ENCODE measurements at regions not wholly inside any gene's neighbourhood (a gene's known extent, or its start where the extent isn't known, plus 50 kb on each side); places are given as distances from the start of the nearest gene placed in this dataset.

GRCh38 chr1:4972761-4973320 is 318.4 kb downstream of the AJAP1 start:
- no peak for DNase-seq

GRCh38 chr1:4971666-4972065 is 317.3 kb downstream of the AJAP1 start:
- no peak for DNase-seq

- DNase-seq = no peak
Observed at GRCh38 chr1:4970532-4970931, 316.1 kb downstream of the AJAP1 start.

- no peak for DNase-seq
Observed at GRCh38 chr1:4969556-4970129, 315.2 kb downstream of the AJAP1 start.

DNA sequence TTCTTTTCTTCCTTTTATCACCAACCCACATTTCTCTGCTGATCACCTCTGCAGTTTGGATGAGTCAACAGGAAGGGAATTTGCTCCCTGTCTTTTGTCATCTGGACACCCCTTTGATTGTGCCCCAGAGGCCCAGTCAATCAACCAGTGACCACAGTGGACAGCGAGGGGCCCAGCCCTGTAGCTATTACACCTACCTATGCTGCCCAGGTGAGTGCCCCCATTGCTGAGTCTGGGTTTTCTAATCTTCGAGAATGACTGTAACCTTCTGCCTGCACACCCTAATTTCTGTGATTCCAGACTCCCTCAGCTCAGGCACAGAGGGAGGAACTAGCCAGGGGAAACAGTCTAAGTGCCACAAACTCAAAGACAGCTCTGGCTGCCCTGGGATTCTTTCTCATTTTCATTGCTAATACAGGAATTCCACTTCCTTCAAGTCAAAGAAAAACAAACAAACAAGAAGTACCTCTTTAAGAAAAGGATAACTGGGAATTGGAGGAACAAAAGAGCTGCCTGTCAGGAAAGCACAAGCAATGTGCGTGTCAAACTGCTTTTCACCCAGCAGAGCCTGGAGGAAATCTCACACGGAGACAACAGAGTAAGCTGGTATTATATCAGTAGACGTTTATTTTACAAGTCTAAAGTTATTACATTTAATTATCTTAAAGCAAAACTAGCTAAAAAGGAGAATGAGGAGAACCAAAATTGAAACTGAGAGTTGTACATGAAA is 311.1 kb downstream of the AJAP1 start:
- no peak for DNase-seq

DNA sequence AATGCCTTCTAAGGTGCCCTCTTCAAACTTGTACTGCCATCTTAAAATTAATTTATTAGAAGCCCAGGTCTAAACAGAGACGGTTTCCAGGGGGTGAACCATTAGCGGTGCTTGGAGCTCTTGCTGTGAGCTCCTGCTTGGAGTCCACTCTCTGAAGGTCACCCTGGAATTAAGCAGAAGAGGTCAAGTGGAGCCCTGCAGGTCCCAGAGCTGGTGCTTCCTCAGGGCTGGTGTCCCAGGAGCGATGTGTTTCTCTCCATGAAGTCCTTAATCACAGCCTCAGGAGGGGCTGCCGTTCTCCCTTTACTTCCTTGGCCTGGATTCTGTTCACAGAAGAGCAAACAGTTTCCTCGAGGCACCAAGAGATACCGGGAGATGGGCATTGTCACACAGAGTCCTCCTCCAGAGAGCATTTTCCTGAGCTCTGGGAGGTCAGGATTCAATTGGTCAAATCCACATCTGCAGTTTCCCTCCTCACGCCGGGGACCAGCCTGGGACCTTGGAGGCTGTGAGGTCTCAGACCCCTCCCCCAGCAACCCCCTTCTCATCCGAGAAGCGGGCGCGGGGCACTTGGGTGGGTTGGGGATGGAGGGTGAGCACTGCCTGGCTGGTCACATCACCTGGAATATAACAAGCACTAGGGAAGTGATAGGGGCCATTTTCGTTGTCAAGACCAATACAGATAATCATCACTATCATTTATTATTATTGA is 310.4 kb downstream of the AJAP1 start:
- no peak for DNase-seq

GRCh38 chr1:4963251-4963650 is 308.8 kb downstream of the AJAP1 start:
- DNase-seq = no peak

DNA sequence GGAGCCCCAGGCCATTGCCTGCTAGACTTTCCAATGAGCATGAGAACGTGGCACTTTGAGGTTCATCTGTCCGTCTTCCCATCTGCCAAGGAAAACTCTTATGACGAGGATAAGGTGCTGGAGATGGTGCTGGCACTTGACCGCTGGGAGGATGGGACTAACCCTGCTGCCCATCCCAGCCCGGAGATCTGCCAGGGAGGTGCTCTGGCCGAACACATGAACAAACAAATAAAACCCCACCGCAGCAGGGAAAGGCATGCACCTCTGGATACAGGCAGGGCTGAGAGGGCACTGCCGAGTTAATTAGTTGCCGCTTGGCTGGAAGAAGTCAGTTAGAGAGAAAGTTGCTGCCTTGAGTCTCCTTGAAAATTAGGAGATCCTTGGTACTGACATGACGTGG is 308.4 kb downstream of the AJAP1 start:
- no peak for DNase-seq

DNA sequence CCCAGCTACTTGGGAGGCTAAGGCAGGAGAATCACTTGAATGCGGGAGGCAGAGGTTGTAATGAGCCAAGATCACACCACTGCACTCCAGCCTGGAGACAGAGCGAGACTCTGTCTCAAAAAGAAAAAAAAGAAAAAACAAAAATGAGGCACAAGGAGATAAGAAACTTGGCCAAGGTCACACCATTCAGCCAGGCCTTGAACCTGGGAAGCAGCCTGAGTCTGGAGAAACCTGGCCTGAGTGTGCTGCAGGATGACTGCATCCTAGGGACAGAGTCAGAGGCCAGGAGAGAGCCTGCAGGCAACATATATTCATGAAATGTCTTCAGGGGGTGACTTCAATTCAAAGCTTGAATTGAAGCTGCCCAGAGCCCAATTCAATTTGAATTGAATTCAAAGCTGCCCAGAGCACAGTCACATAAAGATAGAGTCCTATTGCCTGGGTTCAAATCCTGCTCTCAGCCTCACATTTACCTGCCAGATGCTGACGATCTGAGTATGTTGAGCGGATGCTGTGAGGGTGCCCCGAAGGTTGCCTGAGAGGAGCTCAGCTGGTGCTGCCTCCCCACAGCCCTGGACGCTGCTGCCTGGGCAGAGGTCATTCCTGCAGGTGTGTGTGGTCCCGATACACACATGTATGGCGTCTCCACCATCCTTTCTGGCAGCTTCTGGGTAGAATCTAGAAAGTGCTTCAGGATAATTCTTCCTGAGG is 307.7 kb downstream of the AJAP1 start:
- DNase-seq = no peak

DNA sequence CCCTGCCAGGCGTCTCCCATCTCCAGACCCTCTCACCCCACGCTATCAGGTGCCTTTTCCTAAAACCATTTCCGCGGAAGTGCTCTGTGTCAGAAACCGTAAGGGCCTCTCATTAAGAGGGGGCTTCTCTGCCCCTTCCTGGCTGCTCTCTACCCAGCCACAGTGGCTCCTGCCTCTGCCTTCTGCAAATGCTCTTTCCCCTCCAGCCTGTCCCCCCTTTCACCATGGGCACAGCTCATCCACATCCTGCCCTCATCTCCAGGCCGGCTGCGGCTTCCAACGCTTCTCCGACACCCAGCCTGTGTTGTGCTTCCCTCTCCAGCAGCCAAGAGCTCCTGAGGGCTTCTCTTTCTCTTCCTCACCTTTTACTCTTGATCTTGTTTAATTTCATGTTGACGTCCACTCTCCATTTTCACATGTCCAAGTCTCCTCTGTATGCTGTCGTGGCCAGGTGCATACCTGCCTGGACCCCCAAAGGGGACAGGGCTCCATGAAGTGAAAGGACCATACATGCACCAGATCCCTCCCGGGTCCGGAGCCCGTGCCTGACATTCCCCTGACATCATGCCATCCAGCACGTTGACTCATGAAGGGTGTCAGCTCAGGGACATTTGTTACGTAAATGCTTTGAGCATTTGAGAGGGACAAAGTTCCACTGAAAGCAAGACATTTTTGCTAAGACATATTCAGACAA is 306.5 kb downstream of the AJAP1 start:
- no peak for DNase-seq

DNA sequence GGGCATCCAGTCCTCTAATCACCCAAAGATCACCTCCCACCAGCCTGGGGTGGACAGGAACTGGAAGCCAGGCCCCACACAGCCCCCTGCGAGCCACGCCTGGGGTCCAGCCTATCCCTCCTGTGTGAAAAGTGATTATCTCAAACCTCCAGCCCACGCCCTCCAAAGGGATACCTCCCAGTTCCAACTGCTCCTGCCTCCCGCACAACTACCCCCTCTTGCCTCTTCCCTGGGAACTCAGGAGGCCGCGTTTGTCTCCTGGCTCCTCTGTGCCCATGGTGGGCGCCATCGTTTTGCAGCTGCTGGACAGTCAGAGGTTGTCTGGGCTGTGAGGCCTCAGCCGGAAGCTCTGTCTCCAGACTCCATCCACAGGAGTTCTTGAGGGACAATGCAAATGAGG is 305.9 kb downstream of the AJAP1 start:
- no peak for DNase-seq

DNA sequence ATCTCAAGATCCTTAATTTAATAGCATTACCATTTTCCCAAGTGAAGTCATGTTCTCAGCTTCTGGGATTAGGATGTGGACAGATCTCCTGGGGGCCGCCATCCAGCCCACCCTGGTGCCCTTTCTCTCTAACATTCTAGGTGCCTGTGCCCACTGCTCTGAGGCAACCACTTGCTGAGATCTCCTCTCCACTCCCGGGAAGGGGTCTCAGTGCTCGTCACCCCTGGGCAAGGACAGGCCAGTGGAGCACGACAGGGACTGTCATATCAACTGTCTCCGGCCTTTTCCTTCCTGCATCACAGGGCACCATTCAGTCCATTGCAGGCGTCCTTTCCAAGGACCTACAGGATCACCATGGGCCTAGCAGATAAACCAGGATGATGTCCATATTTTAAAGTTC is 304.8 kb downstream of the AJAP1 start:
- DNase-seq = no peak

- no peak for DNase-seq
Observed at GRCh38 chr1:4957027-4957426, 302.6 kb downstream of the AJAP1 start.

DNA sequence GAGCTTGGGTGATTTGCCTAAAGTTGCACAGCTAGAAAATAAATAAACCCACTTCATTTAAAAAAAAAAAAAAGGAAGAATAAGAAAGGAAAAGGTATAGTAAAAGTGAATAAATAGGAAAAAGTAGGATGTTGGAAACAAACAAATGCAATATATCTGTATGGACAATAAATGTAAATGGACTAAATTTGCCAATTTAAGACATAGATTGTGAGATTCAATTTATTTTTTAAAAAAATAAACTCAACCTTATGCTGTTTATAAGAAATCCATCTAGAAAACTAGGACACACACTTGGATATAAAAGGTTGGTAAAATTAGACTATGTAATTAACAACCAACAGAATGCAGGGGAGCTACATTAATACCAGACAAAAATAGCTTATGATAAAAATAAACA is 300.0 kb downstream of the AJAP1 start:
- no peak for DNase-seq

DNA sequence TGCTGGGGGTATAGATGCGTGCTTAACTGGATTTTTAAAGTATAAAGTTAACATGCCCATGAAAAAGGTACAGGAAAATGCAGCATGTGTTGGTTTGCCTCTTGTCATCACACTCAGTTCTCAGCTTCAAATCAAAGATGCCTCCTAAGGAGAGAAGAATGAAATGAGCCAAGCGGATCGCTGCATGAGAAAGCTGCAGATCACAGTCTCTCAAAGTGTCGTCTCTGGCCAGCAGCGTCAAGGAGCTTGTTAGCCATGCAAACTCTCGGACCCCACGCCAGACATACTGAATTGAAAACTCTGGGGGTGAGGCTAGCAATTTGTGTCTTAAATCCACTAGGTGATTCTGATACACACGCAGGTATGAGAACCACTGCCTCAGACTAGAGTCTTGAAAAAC is 297.2 kb downstream of the AJAP1 start:
- no peak for DNase-seq

DNA sequence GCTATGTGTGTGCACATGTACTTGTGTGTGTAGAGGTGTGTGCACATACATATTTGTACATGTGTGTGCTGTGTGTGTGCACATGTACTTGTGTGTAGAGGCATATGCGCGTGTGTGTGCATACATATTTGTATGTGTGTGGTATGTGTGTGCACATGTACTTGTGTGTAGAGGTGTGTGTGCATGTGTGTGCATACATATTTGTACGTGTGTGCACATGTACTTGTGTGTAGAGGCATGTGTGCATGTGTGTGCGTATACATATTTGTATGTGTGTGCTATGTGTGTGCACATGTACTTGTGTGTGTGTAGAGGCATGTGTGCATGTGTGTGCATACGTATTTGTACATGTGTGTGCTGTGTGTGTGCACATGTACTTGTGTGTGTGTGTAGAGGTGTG is 291.9 kb downstream of the AJAP1 start:
- DNase-seq = no peak

DNA sequence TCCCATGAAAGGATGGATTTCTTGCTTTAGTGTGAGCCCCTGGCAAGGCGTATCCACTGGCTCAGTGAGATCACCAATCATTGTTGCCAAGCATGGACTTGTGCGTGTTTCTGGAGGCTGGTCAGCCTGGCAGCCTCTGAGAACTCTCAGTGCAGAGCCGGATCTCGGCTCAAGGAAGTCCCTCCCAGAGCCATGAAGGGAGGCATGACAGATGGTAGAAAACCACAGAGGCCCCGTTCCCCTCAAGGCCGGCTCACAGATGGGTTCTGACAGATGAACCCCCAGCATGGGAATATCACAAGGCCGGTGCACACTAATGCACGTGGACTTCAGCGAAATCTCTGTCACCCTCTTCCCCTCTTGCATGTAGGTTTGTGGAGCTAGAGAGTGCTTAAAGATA is 290.5 kb downstream of the AJAP1 start:
- DNase-seq = no peak

DNA sequence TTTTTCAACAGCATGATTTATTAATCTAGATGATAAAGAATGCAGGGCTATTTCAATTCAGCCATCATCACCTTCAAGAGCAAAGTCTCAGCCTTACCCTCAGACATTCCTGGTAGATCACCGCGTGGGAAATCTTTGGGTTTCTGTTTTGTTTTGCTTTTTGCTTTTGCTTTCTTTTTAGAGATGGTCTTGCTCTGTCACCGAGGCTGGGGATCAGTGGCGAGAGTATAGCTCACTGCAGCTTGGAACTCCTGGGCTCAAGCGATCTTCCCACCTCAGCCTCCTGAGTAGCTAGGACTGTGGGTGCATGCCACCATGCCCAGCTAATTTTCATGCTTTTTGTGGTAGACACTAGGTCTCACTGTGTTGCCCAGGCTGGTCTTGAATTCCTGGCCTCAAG is 289.7 kb downstream of the AJAP1 start:
- no peak for DNase-seq

DNA sequence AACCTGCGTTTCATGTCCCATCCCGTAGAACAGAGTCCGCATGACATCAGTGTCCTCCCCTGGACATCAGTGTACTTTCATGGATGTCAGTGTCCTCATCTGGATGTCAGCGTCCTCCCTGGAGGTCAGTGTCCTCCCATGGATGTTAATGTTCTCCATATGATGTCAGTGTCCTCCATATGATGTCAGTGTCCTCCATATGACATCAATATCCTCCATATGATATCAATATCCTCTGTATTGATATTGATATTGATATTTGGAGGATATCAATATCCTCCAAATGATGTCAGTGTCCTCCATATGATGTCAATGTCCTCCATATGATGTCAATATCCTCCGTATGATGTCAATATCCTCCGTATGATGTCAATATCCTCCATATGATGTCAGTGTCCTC is 284.9 kb downstream of the AJAP1 start:
- no peak for DNase-seq

DNA sequence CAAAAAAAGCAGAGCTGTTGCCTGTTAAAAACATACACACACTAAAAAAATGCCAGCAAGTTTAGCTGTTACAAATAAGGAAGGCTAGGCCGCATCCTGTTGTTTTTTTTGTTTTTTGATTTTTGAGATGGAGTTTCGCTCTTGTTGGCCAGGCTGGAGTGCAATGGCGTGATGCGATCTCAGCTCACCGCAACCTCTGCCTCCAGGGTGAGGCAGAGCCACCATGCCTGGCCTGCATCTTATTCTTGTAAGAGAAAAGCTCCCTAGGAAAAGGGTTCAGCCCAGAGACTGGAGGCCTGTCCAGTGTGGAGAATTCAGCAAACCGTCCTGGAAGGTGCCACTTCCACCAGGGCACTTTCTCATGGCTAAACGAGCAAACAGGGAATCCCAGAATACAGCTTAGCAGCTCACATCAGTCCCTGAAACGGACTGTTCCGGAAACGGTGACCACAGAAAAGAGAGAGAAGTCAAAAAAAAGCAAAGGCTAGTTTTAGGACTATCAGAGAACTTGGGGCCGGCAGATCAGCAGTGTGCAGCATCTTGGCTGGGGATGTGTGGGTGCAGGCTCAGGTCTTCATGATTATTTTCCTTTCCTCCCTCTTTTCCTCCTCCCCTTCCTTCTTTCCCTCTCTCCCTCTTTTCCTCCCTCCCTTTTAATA is 283.6 kb downstream of the AJAP1 start:
- DNase-seq = no peak

GRCh38 chr1:4935807-4936206 is 281.4 kb downstream of the AJAP1 start:
- DNase-seq = no peak

DNA sequence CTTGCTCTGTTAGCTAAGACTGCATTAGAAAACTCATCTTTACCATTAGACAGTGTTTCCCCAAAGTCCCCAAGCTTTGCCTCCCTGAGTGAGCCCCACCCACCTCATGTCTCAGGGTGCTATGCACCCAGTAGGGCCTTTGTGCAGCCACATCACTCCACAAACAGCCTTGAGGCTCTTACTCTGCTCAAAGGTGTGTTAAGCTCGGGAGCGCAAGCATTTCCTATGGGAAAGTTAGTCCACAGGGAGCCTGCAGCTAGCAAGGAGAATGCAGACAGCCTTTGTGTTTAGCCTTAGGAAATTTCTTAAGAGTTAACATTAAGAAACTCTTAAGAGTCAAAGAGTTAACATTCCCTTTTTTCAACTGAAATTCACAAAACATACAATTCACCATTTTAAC is 278.8 kb downstream of the AJAP1 start:
- no peak for DNase-seq
